GM19397 (cell line): ENCODE measurements at regions not wholly inside any gene's neighbourhood (a gene's known extent, or its start where the extent isn't known, plus 50 kb on each side); places are given as distances from the start of the nearest gene placed in this dataset.

Experiments used
- ATAC-seq: cut with Tn5 transposase; IDR thresholded peaks from one replicate; pipeline ENCODE4 v1.9.1; 2021; ENCODE audit warnings: mild to moderate bottlenecking, moderate library complexity; ENCODE audit not compliant: unreplicated experiment

- ATAC-seq: no peak
Measured at GRCh38 chr5:96074870-96075269, 113.2 kb upstream of the ELL2 start.

DNA sequence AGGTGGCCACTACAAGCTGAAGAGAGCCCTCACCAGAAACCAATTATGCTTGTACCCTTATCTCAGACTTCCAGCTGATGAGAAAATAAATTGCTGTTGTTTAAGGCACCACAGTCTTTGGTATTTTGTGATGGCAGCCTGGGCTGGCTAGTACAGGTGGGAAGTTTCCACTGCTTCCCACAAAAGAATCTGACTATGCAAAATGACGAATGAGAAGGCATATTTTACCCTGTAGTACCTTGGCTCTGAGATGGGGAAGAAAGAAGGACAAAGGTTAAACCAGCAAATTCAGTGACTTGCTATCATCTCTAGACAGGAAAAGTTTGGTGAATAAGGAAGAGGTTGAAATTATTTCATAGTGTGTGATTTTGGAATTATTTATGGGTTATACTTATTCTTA, 112.8 kb upstream of the ELL2 start:
- no peak for ATAC-seq

DNA sequence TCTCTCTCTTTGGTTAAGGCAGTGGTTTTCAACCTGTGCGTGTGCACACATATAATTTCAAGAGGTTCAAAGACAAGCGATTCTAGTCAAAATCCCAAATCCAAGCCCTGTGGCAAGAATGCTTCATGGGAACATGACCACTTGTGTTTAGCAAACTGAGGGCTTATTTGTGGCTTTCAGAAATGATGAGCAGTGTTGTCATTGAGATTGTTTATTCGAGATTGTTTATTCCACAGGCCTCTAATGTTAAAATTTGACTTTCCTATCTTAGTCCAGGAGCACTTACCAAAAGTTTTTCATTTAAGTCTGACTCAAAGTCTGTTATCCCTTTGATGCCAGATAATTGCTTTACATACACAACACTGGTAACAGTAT, 111.1 kb upstream of the ELL2 start:
- no peak for ATAC-seq

DNA sequence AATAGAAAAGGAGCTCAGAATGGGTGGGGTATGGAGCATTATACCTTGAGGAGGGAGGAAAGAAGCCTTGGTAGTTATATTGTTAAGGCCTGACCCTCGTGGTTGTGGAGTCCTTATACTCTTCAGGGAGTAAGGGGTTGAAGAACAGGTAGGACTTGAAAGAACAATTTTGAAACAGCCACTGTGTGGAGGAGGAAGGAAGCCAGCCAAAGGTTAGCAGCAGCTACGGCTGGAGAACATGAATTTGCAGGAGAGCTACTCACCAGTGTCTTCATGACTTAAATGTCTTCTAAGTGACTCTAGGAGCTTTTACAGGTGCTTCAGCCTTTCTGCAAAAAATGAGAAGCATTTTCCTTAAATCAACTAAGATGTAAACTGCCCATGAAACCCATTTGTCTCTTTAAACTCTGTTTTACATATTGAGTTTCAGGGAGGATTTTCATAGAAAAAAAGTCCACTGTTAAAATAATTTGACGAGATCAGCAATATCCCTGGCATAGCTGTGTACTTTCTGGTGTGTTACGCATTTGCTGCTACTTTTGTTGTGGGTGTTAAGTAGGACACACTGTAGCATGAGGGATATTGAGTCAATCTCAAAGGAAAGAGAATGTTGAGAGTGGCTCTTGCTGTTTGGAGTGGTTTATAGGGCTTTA, 110.6 kb upstream of the ELL2 start:
- no peak for ATAC-seq

GRCh38 chr5:96070622-96071225, 109.1 kb upstream of the ELL2 start:
- no peak for ATAC-seq

- ATAC-seq: no peak
Measured at GRCh38 chr5:96067894-96068614, 106.4 kb upstream of the ELL2 start.

- ATAC-seq: no peak
Measured at GRCh38 chr5:96067251-96067650, 105.6 kb upstream of the ELL2 start.

DNA sequence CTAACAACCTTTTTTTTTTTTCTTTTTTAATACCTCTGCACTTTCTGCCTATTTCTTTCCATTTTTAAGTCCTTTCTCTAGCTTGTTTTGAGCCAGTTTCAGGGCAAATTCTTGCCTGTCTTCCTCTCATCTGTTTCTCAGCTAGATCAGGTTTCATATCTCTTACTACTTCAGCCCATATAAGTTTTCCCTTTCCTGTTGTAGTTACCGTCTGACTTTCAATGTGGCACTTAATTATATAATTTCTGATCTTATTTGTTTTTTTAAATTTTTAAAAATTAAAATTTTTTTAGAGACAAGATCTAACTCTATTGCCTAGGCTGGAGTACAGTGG, 104.7 kb upstream of the ELL2 start:
- no peak for ATAC-seq

GRCh38 chr5:96065685-96066385, 104.2 kb upstream of the ELL2 start:
- ATAC-seq: no peak

DNA sequence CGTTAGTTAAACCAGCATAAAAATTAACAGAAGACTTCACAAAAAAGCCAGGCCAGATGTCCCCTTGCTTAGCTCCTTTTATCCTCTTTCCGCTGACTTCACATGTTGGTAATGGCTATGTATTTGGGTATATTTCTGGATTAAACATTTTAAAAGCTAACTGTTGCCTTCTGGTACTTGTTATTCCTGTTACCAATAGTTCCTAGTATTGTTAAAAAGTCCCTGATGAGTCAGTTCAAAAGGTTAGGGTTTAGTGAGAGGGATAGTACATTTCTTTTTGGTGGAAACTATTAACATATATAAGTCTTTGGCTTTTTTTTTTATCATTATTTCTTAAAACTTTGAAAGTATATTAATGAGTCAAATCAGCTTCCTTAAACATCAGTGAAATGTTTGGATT, 103.2 kb upstream of the ELL2 start:
- no peak for ATAC-seq

- ATAC-seq: no peak
Measured at GRCh38 chr5:96062836-96063235, 101.2 kb upstream of the ELL2 start.

DNA sequence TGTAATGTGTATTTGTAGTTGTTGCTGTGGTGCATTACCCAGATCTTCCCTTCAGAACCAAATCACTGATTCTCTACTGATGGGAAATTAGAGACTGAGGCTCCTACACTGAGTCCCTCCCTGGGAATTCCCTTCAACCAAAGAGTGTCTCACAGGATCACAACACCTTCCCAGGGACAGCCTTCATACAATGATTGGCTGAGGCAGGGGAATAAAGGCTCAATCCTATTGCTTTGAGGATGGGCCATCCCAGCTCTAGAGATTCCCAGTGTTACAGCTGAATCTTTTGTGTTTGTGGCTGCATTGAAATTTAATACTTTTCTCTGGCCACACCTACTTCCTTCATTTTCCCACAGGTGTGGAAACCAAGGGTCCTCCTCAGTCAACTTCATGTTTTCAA, 96.4 kb upstream of the ELL2 start:
- ATAC-seq: no peak

DNA sequence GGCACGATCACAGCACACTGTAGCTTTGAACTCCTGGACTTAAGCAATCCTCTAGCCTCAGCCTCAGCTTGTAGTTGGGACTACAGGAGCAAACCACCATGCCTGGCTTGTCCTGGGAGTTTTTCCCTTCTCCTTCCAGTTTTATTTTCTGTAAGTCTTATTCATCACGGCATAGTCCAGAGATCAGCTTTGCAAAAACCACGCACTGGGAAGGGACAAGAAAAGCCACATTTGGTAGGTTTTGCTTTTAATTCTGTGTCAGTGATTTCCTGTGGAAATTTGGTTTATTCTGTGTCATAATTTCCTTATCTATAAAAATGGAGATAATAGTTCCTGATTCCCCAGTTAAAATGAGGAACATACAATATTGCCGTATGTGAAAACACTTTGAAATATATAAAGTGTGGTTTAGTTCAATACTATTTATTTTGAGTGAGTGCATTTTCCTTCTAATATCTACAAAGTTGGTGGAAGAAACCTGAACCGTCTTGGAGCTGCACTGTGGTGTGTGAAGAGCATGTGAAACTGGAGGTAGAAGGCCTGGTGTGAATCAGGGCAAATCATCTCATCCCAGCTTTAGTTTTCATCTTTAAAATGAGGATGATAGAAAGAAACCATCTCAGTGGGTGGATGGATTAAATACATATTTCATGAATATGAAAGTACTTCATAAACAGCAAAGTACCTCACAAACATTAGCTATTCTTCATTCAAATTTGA, 92.8 kb upstream of the ELL2 start:
- ATAC-seq: no peak

DNA sequence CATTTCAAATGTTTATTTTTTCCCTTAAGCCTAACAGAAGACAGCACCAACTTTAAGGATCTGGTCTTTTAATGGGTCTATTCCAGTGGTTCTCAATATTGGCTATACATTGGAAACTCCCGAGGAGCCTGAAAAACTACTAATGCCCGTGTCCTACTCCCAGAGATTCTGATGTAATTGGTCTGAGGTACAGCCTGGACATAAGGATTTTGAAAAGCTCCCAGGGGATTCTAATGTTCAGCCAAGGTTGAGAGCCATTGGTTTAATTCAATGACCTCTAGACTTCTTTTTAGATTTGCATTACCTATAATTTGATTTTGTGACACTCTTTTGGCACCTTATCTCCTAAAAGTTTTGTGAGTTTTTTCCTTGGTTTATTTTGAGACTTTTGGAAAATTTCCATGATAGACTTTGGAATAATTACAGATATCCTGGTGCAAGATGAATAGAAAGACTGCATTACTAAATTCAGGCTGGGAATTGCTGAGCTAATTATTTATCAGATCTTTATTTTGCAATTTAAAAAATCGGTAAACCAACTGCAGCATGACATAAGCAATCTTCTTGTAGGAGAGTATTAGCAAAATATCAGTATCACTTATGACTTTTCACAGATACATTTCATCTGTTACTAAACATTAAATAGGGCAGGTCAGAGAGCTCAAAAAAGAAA, 91.5 kb upstream of the ELL2 start:
- no peak for ATAC-seq

- ATAC-seq: no peak
Measured at GRCh38 chr5:96052374-96052773, 90.7 kb upstream of the ELL2 start.

DNA sequence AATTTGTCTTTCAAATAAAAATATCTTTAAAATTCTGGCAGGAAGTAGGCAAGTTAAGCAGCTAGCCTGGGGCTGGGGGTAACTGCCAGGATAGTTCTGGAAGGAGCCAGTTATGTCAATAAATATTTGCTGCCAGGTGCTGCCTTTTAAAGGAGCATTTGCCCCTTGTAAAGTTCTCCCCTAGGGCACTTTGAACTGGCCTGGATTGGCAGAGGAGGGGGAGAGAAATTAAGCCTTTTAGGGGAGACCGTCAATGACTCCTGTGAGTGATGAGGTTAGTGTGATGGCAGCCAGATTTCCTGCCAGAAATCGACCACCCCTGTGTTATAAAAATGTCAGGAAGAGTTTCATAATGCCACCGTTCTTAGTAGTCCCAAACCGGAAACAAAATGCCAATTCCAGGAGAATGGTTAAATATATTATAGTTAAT, 89.8 kb upstream of the ELL2 start:
- ATAC-seq: no peak

DNA sequence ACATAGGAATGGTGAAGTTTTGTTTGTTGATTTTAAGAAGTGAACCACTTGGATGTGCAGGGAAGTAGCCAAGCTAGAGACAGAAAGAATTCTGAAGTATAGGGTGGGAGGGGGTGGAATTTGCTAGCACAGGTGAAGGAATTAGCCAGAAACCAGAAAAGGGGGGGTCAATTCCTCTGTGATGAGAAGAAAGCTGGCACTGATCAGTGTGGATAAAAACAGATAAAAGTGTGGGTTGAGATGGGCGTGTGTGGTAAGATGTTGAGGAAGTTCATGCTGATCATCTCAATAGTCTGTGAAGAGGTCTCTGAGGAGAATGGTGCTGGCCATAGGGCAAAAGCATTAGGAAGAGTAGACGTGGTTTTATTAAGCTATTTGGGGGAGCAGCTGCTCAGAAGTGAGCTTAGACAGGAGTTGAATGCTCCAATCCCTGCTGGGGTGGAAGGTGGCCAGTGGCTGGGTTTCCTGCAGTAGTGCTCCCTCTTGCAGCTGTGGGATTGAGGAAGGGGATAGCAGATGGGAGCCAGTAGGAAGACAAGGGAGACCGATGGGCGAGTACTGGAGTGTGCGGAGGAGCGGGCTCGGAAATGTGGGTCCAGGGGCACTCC, 88.7 kb upstream of the ELL2 start:
- no peak for ATAC-seq

- no peak for ATAC-seq
Measured at GRCh38 chr5:96049398-96050272, 88.0 kb upstream of the ELL2 start.

- ATAC-seq: no peak
Measured at GRCh38 chr5:96048763-96049162, 87.1 kb upstream of the ELL2 start.
